Keratinocyte (primary cell): ENCODE measurements at regions not wholly inside any gene's neighbourhood (a gene's known extent, or its start where the extent isn't known, plus 50 kb on each side); places are given as distances from the start of the nearest gene placed in this dataset.

Source experiments
- DNase-seq: peaks from one replicate; pipeline ENCODE4 v3.0.0-alpha.2; 2011; ENCODE audit warnings: low read depth, missing footprints, low spot score
- FAIRE-seq: peaks from 2 replicates; lab custom pipeline; 2011; peaks lifted over from hg19 to GRCh38; lab: Jason Lieb, UNC
- H2AFZ ChIP-seq: 2 replicates; pipeline ENCODE4 v1.6.0; 2012; ENCODE audit warnings: low read length, control low read depth, inconsistent platforms; ENCODE audit not compliant: control insufficient read depth
- H3K27ac ChIP-seq: 2 replicates; pipeline ENCODE4 v1.5.1; 2011; ENCODE audit warnings: low read length; ENCODE audit not compliant: control insufficient read depth, insufficient read depth
- H3K27me3 ChIP-seq: 3 replicates; pipeline ENCODE4 v1.6.0; 2011; ENCODE audit warnings: low read length; ENCODE audit not compliant: control insufficient read depth, insufficient read depth; ENCODE audit errors: extremely low read depth
- H3K36me3 ChIP-seq, 2 experiments: 2 replicates in 1 of 2; 3 replicates in 1 of 2; pipeline ENCODE4 v1.5.1; 2011; ENCODE audit warnings: low read length in 2 of 2, mild to moderate bottlenecking in 1 of 2; ENCODE audit not compliant: control insufficient read depth in 2 of 2, insufficient read depth in 2 of 2; ENCODE audit errors: extremely low read depth in 1 of 2
- H3K4me1 ChIP-seq: 3 replicates; pipeline ENCODE4 v1.5.1; 2011; ENCODE audit warnings: low read length; ENCODE audit not compliant: control insufficient read depth, insufficient read depth; ENCODE audit errors: extremely low read depth
- H3K4me2 ChIP-seq: 3 replicates; pipeline ENCODE4 v1.6.0; 2011; ENCODE audit warnings: low read depth, low read length; ENCODE audit not compliant: control insufficient read depth, insufficient read depth; ENCODE audit errors: extremely low read depth
- H3K4me3 ChIP-seq, 3 experiments: fragments of 200-600 bp in 1 of 3; sonication (generic) in 1 of 3; 2 replicates in 2 of 3; 3 replicates in 1 of 3; pipeline ENCODE4 v1.5.1; 2011 to 2016; ENCODE audit warnings: low read length in 3 of 3, mild to moderate bottlenecking in 3 of 3, control low read depth in 2 of 3, inconsistent platforms in 1 of 3, low read depth in 1 of 3, mixed read lengths in 1 of 3, mixed run types in 1 of 3, moderate library complexity in 1 of 3; ENCODE audit not compliant: control insufficient read depth in 2 of 3, insufficient read depth in 2 of 3; ENCODE audit errors: extremely low read depth in 1 of 3
- H3K79me2 ChIP-seq: 2 replicates; pipeline ENCODE4 v1.6.0; 2012; ENCODE audit warnings: low read length; ENCODE audit not compliant: control insufficient read depth, insufficient read depth
- H3K9ac ChIP-seq: 3 replicates; pipeline ENCODE4 v1.6.0; 2011; ENCODE audit warnings: low read length; ENCODE audit not compliant: control insufficient read depth, insufficient read depth; ENCODE audit errors: extremely low read depth
- H3K9me1 ChIP-seq: 3 replicates; pipeline ENCODE4 v1.6.0; 2011; ENCODE audit warnings: low read length; ENCODE audit not compliant: control insufficient read depth, insufficient read depth; ENCODE audit errors: extremely low read depth
- H3K9me3 ChIP-seq: 2 replicates; pipeline ENCODE4 v1.5.1; 2012; ENCODE audit warnings: low read depth, low read length; ENCODE audit not compliant: control insufficient read depth
- H4K20me1 ChIP-seq: 3 replicates; pipeline ENCODE4 v1.6.0; 2011; ENCODE audit warnings: low read length; ENCODE audit not compliant: control insufficient read depth, insufficient read depth; ENCODE audit errors: extremely low read depth
- EZH2 ChIP-seq: IDR thresholded peaks from one replicate; pipeline ENCODE4 v1.6.1; 2012; ENCODE audit warnings: inconsistent platforms, mild to moderate bottlenecking, low read length, moderate library complexity
- dilution Hi-C: fragments of 300-500 bp; cut with MboI; formaldehyde crosslinking; loops from one replicate; pipeline ENCODE4 v1.7.0; 2020; ENCODE audit warnings: low sequenced_read_pairs; ENCODE audit not compliant: extremely low pct_ligation_motif_present
- TF ChIP-seq, protein P1 (sequence below), 3 experiments: IDR thresholded peaks in 1 of 3; conservative IDR thresholded peaks in 1 of 3; optimal IDR thresholded peaks in 1 of 3; 2 replicates in 2 of 3; 3 replicates in 1 of 3; pipeline versions ENCODE3 to v1.5.1; 2011; ENCODE audit warnings: low read length in 3 of 3, mild to moderate bottlenecking in 3 of 3, moderate library complexity in 2 of 3, control low read depth in 1 of 3, inconsistent platforms in 1 of 3; ENCODE audit not compliant: insufficient read depth in 2 of 3; ENCODE audit errors: extremely low read depth in 1 of 3

DNA sequence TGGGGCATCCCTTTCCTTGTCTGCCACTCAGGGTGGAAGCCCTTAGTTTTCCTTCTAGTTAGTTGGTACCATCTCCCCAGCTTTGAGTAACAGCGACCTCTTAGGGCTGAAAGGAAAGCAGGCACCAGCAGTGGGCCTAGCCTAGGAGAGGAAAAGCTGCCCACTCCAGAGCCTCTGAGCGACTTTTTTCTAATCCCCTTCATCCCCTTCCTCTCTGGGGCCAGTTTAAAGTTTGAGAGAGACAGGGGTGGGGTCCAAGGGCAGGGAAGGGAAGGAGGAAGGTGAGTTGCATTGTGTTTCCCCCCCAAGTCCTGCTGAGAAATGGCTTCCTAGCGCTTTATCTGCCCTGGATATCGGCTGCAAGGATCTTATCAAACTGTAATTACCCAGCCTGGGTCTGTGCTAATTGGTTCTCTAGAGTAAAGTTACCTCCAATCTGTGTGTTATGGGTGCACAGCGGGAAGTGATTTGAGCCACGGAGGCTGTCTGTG, 573.9 kb upstream of the CADM1 start:
- dilution Hi-C loops, result no loop called here
- no peaks in the 10 kb centered on the region for H3K27me3 ChIP-seq
- H3K9me3 ChIP-seq, result no peaks in the 10 kb centered on the region
- FAIRE-seq (no peak), DNase-seq (no peak)
- no peaks in the 10 kb centered on the region for H3K9me1 ChIP-seq
- H3K79me2 ChIP-seq, result no peaks in the 10 kb centered on the region
- no peak overlapping the region for H3K9ac ChIP-seq
- H4K20me1 ChIP-seq, result no peaks in the 10 kb centered on the region
- H3K4me2 ChIP-seq, result no peak overlapping the region
- no peak overlapping the region for H3K27ac ChIP-seq
- TF ChIP-seq, protein P1, sequence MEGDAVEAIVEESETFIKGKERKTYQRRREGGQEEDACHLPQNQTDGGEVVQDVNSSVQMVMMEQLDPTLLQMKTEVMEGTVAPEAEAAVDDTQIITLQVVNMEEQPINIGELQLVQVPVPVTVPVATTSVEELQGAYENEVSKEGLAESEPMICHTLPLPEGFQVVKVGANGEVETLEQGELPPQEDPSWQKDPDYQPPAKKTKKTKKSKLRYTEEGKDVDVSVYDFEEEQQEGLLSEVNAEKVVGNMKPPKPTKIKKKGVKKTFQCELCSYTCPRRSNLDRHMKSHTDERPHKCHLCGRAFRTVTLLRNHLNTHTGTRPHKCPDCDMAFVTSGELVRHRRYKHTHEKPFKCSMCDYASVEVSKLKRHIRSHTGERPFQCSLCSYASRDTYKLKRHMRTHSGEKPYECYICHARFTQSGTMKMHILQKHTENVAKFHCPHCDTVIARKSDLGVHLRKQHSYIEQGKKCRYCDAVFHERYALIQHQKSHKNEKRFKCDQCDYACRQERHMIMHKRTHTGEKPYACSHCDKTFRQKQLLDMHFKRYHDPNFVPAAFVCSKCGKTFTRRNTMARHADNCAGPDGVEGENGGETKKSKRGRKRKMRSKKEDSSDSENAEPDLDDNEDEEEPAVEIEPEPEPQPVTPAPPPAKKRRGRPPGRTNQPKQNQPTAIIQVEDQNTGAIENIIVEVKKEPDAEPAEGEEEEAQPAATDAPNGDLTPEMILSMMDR (optimal IDR thresholded peaks at IDR 0.05 in 1 of 3, IDR thresholded peaks at IDR 0.05 in 1 of 3, conservative IDR thresholded peaks at IDR 0.05 in 1 of 3; ENCODE audit: extremely low read depth in 1 of 3, insufficient read depth in 2 of 3, low read length in 3 of 3), result no peak
- no peak for TF ChIP-seq EZH2
- H3K36me3 ChIP-seq, result no peaks in the 10 kb centered on the region
- H3K4me1 ChIP-seq, result no peaks in the 10 kb centered on the region
- H3K4me3 ChIP-seq, result no peak overlapping the region
- no peak overlapping the region for H2AFZ ChIP-seq

DNA sequence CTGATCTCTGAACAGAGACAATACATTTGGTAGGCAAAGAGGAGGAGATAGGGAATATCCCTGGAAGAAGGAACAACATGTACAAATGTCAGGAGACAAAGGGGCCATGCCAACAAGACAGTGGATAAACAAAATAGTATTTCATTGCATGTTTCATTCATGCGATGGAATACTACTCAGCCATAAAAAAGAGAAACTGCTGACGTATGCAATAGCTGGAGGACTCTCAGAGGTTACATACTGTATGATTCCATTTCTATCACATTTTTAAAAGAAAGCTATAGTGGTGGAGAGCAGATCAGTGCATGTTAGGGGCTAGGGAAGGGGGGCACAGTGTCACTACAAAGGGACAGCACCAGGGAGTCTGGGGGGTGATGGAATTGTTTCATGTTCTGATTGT, 572.9 kb upstream of the CADM1 start:
- Histone ChIP-seq H3K27me3 (no peaks in the 10 kb centered on the region), H3K9me1 (no peaks in the 10 kb centered on the region), H3K27ac (no peak overlapping the region), H3K4me2 (no peak overlapping the region), H2AFZ (no peak overlapping the region), H3K4me1 (no peaks in the 10 kb centered on the region), H3K79me2 (no peaks in the 10 kb centered on the region), H3K9me3 (no peaks in the 10 kb centered on the region), H3K36me3 (no peaks in the 10 kb centered on the region), H4K20me1 (no peaks in the 10 kb centered on the region), H3K4me3 (no peak overlapping the region), H3K9ac (no peak overlapping the region)
- DNase-seq, result no peak
- dilution Hi-C loops, result no loop called here
- FAIRE-seq, result no peak
- TF ChIP-seq, protein P1 (optimal IDR thresholded peaks at IDR 0.05 in 1 of 3, IDR thresholded peaks at IDR 0.05 in 1 of 3, conservative IDR thresholded peaks at IDR 0.05 in 1 of 3; ENCODE audit: extremely low read depth in 1 of 3, insufficient read depth in 2 of 3, low read length in 3 of 3), result no peak
- TF ChIP-seq EZH2, result no peak
